Stimulated activated CD8-positive, alpha-beta memory T cell treated with anti-CD3 and anti-CD28 coated beads, Interleukin-4, amount 100 ng/mL, for 48 hours (primary cell): ENCODE measurements at regions not wholly inside any gene's neighbourhood (a gene's known extent, or its start where the extent isn't known, plus 50 kb on each side); places are given as distances from the start of the nearest gene placed in this dataset.

ENCODE experiments used
- DNase-seq: peaks from one replicate; pipeline ENCODE4 v3.0.0-alpha.2; 2020

DNA sequence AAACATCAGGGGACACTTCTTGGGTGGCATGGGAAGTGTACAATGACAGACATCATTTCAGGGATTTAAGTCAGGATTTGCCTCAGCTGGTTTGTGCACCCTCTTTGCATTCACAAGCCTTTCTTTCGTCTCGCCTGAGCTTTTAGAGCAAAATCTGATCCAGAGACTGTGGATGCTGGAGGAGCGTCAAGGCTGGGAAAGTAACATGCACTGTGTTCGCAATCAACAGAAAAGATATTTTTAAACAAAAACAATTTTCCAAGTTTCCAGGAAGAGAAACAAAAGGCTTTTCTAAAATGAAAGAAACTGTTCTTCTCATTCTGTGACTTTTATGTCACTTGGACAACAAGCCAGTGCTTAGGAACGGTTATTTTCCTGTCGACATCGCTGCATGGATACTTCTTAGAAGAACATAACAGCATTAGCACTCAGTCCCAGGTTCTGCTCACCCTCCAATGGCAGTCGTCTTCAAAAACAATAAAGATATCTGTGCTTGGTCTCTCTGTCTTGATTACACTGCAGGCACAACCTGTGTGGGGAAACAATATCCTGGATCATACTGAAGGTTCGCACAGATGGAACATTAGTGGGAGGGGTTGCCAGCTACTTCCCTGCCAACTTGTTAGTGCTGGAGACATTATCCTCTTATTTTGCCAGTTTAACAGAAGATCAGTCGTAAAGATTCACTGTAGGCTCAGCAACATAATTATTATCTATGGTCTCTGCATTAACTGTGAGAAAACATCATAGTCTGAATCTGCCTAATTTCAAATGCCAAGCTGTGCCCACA lies 403.3 kb upstream of the ATP2B1 start:
- DNase-seq, result no peak

- no peak for DNase-seq
Measured at GRCh38 chr12:90106568-90106967, 397.9 kb upstream of the ATP2B1 start.

GRCh38 chr12:90102957-90103652 lies 394.5 kb upstream of the ATP2B1 start:
- no peak for DNase-seq

GRCh38 chr12:90100579-90100978 lies 391.9 kb upstream of the ATP2B1 start:
- no peak for DNase-seq

- no peak for DNase-seq
Measured at GRCh38 chr12:90099288-90099687, 390.6 kb upstream of the ATP2B1 start.

GRCh38 chr12:90098132-90098779 lies 389.6 kb upstream of the ATP2B1 start:
- DNase-seq, result no peak

DNA sequence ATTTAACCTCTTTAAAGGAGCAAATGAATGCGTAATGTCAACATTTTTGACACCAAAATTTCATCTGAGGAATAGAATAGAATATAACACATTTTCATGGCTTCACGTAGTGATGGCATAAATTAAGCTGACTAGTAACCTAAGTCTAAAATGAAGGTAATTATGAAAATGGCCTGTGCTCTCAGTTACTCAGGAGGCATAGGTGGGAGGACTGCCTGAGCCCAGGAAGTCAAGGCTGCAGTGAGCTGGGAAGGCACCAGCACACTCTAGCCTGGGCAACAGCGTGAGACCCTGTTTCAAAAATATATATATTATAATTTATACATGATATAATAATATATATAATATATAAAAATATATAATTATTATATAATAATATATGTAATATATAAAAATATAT lies 383.2 kb upstream of the ATP2B1 start:
- DNase-seq, result no peak

DNA sequence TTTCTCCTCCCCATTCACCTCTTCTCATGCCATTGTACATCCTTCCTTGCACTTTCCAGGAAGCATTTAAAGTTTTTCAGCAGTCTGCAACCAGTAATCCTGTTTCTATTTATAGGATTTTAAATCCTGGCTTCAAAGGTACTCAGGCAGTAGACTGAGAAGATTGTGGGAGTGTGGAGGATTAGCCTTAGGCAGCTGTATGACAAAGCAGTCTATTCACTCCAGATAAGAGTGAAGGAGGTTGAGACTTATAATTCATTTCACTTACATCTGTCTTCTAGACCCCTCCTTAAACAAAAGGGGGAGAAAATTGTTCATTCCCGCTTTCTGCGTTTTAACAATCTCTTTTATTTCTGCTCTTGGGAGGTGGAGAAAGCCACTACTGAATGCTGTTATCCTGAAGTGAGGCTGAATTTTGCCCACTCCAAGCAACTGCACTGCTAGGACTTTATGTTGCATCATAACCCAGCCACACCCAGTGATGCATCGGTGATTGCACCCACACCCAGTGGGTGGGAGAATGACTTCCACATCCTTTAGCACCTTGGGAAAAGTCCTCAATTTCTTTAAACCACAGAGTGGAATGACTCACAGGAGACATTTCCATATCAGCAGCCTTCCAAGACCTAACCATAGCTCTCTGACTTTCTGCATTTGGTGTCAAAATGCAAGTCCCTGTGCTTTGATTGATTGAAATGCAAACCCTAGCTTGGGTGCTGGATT lies 382.5 kb upstream of the ATP2B1 start:
- peak; percentile 35 for DNase-seq

GRCh38 chr12:90086281-90086680 lies 377.6 kb upstream of the ATP2B1 start:
- no peak for DNase-seq

DNA sequence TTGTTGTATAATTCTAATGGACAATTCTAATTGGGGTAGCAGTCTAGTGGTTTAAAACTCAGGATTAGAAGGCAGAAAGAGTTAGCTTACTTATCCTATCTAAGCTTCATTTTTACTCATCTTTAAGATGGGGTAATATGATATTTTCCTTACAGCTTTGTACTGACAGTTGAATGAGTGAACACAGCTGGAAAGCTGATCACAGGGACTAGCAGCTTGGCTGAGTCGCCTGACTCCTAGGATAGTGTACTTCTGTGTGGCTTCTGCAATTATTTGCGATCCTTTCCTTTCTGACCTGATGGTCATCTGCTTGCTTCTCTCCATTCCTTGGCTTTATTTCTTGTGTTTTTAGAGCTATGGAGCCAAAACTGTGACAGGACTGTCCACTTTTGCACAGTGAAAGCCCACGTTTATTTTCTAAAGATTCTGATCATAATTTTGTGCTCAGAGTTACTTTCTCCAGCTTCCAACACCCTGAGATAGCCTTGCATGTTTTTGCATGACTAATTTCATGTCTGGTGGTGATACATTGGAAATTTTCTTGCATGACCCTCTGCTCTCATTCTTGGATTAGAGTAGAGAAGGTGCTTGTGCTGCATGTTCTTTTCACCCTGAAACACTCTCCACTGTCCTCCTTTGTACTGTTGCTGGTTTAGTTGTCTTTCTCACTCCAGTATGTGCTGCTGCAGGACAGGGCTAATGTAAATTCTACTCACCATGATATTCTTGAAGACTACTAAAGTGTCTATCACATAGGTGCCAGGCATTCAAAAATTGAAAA lies 377.0 kb upstream of the ATP2B1 start:
- DNase-seq, result no peak

DNA sequence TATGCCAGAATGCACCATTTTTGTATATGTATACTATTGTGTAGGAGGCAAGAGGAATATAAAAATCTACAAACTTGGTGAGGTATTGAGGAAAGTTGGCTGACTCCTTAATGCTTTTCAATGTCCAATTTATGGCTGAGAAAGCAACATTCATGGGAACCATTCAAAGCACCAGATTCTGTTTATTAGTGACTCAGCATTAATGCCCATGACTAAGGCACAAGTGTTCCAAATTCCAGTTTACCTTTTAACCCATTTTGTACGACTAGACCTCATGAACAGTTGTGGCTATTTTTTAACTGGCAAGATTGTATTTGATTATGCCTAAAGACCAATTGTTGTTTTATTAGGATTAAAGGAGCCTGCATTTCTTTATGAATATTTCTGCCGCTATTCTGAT lies 375.4 kb upstream of the ATP2B1 start:
- DNase-seq, result no peak

DNA sequence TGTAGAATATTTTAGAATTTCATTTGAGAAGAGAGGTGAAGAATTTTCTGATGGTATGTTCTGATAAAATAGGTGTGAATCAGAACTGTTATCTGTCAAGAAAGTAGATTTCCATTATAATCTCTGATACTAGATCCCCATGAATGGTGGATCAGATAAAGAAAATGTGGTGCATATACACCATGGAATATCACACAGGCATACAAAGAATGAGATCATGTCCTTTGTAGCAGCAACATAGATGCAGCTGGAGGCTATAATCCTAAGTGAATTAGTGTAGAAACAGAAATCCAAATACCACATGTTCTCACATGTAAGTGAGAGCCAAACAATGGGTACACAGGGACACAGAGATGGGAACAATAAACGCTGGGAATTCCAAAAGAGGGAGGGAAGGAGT lies 372.0 kb upstream of the ATP2B1 start:
- no peak for DNase-seq

- no peak for DNase-seq
Measured at GRCh38 chr12:90079529-90080210, 371.0 kb upstream of the ATP2B1 start.

GRCh38 chr12:90078344-90078743 lies 369.7 kb upstream of the ATP2B1 start:
- DNase-seq, result no peak

GRCh38 chr12:90077756-90078155 lies 369.1 kb upstream of the ATP2B1 start:
- no peak for DNase-seq

GRCh38 chr12:90076851-90077319 lies 368.2 kb upstream of the ATP2B1 start:
- DNase-seq, result no peak

- no peak for DNase-seq
Measured at GRCh38 chr12:90075685-90076084, 367.0 kb upstream of the ATP2B1 start.

DNA sequence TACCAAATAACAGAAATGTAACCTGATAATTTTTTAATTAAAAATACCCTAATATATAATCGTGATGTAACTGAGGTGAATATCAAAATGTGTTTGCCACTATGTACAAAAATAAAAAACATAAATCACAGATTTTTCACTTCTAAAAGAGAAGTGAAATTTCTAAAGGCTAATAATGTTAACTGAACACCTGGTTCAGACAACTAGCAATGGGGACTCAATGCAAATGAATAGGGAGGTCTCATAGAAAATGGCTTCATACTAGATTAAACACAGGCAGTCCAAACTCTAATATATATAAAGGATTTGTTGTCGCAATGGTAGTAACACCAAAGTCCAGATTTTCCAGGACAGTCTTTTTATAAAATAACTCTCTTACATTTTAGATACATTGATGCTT lies 365.4 kb upstream of the ATP2B1 start:
- DNase-seq, result no peak

DNA sequence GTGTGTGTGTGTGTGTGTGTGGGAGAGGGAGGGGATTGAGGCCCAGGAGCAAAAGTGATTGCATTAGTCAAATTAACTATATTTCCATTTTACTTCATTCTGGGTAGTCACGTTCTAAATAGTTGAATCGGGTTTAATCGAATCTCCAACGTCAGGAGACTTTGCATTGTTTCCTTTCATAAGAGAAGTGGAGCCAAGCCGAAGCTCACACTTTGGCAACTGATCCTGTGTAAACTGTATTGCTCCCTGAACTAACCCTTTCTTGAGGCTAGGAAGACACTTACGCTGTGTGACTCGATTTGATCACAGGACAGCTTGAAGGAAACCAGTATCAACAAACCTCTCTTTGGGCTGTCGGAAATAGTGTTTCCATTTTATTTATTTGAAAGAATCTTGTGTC lies 363.4 kb upstream of the ATP2B1 start:
- DNase-seq, result no peak

DNA sequence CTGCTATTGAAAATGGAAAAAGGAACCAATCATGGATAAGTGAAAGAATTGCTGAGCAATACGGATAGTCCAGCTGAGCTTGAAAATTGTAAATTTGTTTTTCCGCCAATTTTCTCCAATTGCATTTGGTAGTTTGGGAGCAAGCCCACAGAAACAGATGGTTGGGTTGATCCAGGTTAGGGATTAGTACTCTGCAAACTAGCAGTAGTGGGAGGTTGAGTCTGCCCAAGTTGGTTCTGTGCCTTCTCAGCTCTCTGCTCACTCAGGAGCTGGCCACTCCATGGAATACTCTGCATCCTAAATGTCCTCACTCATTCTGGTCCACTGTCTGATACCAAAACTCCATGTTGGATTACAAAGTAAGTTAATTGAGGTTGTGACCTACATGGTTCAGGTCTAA lies 361.1 kb upstream of the ATP2B1 start:
- no peak for DNase-seq

DNA sequence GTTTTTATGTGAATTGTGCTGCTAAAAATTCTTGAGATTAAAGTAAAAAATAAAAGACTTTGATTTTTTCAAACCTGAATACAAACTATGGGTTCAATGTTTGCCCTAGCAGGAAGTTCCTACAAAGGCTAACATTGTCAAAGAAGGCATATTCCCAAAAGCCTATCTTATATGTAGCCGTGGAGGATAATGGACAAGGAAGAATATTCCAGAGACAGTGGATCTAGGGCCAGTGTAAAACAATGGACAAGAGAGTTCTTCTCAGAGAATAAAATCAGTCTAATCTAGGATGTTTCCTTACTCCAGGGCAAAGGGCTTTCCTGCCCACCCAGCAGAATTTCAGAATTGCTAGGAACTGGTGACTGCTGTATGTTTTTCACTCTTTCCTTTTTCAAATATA lies 359.2 kb upstream of the ATP2B1 start:
- DNase-seq, result no peak
